ENCODE measurements at regions not wholly inside any gene's neighbourhood (a gene's known extent, or its start where the extent isn't known, plus 50 kb on each side); places are given as distances from the start of the nearest gene placed in this dataset.

GRCh38 chr6:150315626-150316025 is 53.2 kb upstream of the IYD start:
- H2BK5ac ChIP-seq (ENCODE audit: low read depth, low read length) = no peak overlapping the region
- no peak overlapping the region for H2BK120ac ChIP-seq (replicated peaks; ENCODE audit: low read depth, low read length)
- no peaks in the 10 kb centered on the region; the same call in 1 of the 2 replicates for H3K23me2 ChIP-seq (ENCODE audit: low read depth, low read length)
- POLR2A ChIA-PET (ENCODE audit: partially characterized antibody) = no interaction called here
- H3K27me3 ChIP-seq (replicated peaks in 1 of 4; ENCODE audit: control insufficient read depth in 3 of 4, extremely low read depth in 1 of 4, insufficient read depth in 3 of 4, low read length in 3 of 4) = no peaks in the 10 kb centered on the region
- no peaks in the 10 kb centered on the region for H3K4me1 ChIP-seq (replicated peaks in 1 of 4; ENCODE audit: control insufficient read depth in 3 of 4, insufficient read depth in 4 of 4, low read length in 3 of 4)
- H3K27ac ChIP-seq (ENCODE audit: low read depth, low read length) = no peak overlapping the region
- WGBS, 2 experiments (ENCODE audit: extremely low coverage in 1 of 2, insufficient coverage in 1 of 2, insufficient read length in 1 of 2, insufficient replicate concordance in 2 of 2, low coverage in 1 of 2, low lambda C conversion rate in 2 of 2, missing lambda C conversion rate in 1 of 2) = 89% methylated on average over 4 of the region's 4 CpGs; no CpG with 5 or more reads in 1 of the 2 experiments
- H4K91ac ChIP-seq (replicated peaks; ENCODE audit: insufficient read length, low read length) = no peak overlapping the region
- no peak overlapping the region for H4K8ac ChIP-seq (ENCODE audit: extremely low read depth, insufficient read depth, low read length)
- H2BK12ac ChIP-seq (ENCODE audit: low read depth, low read length) = no peak overlapping the region
- no peak for DNase-seq (ENCODE audit: low read depth in 1 of 2, low spot score in 2 of 2)
- H3K56ac ChIP-seq (replicated peaks; ENCODE audit: insufficient read length, low read depth, low read length) = no peak overlapping the region
- H3K36me3 ChIP-seq (ENCODE audit: control insufficient read depth in 2 of 4, insufficient read depth in 4 of 4, low read length in 3 of 4) = no peaks in the 10 kb centered on the region
- H2AK5ac ChIP-seq (ENCODE audit: low read depth, low read length) = no peak overlapping the region
- CTCF ChIA-PET (ENCODE audit: partially characterized antibody) = no interaction called here
- H3K14ac ChIP-seq (ENCODE audit: insufficient read length) = no peak overlapping the region
- H3K79me1 ChIP-seq (ENCODE audit: low read depth, low read length) = no peaks in the 10 kb centered on the region
- no peaks in the 10 kb centered on the region for H3K9me3 ChIP-seq (ENCODE audit: insufficient read depth in 2 of 2, low read depth in 1 of 2, low read length in 1 of 2)
- H3K4me2 ChIP-seq (ENCODE audit: insufficient read depth in 1 of 2, low read depth in 2 of 2, low read length in 2 of 2) = no peak overlapping the region
- no peak overlapping the region for H4K5ac ChIP-seq (ENCODE audit: insufficient read length, low read depth, low read length)
- TF ChIP-seq JUN (IDR thresholded peaks at IDR 0.05; ENCODE audit: low read depth, low read length) = no peak
- TF ChIP-seq, protein P1, sequence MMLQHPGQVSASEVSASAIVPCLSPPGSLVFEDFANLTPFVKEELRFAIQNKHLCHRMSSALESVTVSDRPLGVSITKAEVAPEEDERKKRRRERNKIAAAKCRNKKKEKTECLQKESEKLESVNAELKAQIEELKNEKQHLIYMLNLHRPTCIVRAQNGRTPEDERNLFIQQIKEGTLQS (IDR thresholded peaks at IDR 0.05; ENCODE audit: insufficient read depth, low read depth, low read length) = no peak
- no peak for TF ChIP-seq RFX5 (IDR thresholded peaks at IDR 0.05; ENCODE audit: borderline replicate concordance, low read depth, low read length)
- no peak for TF ChIP-seq SIX5 (IDR thresholded peaks at IDR 0.05; ENCODE audit: low read depth, low read length)
- no peak for TF ChIP-seq POLR2AphosphoS5 (IDR thresholded peaks at IDR 0.05; ENCODE audit: low read depth, low read length)
- no peak for TF ChIP-seq EP300 (IDR thresholded peaks at IDR 0.05; ENCODE audit: borderline replicate concordance in 1 of 2, low read depth in 2 of 2, low read length in 2 of 2)
- no peak overlapping the region for H3K23ac ChIP-seq (ENCODE audit: insufficient read length)
- no peak overlapping the region for H2BK20ac ChIP-seq (ENCODE audit: low read length)
- H3K9ac ChIP-seq (replicated peaks in 1 of 4; ENCODE audit: extremely low read depth in 1 of 4, low read depth in 3 of 4, low read length in 3 of 4) = no peak overlapping the region
- no peak overlapping the region for H2AFZ ChIP-seq (ENCODE audit: low read length)
- H4K20me1 ChIP-seq (replicated peaks in 1 of 2; ENCODE audit: control insufficient read depth in 1 of 2, insufficient read depth in 2 of 2, low read length in 2 of 2) = no peaks in the 10 kb centered on the region
- H2BK15ac ChIP-seq (ENCODE audit: low read length) = no peak overlapping the region
- no peak overlapping the region for H3K4ac ChIP-seq (replicated peaks; ENCODE audit: insufficient read length, low read depth, low read length)
- no peak overlapping the region for H3K4me3 ChIP-seq (ENCODE audit: extremely low read depth in 1 of 4, insufficient read depth in 2 of 4, low read depth in 3 of 4, low read length in 4 of 4)
- FAIRE-seq = no peak
- H3K18ac ChIP-seq (ENCODE audit: extremely low read depth, low read length) = no peak overlapping the region
- H3K79me2 ChIP-seq (ENCODE audit: control insufficient read depth in 1 of 2, insufficient read depth in 2 of 2, low read length in 2 of 2) = no peaks in the 10 kb centered on the region
